ENCODE measurements at regions not wholly inside any gene's neighbourhood (a gene's known extent, or its start where the extent isn't known, plus 50 kb on each side); places are given as distances from the start of the nearest gene placed in this dataset.
"Not testable (repeated sequence)": the region's sequence is repeated elsewhere in the genome, so short reads cannot be mapped to it uniquely, and the experiment has no call there.

- H3K4me3 Mint-ChIP-seq = no peak overlapping the region
- no peak overlapping the region for H3K27ac Mint-ChIP-seq
- H3K36me3 Mint-ChIP-seq = no peaks in the 10 kb centered on the region
- H3K9me3 Mint-ChIP-seq = no peaks in the 10 kb centered on the region
- no peaks in the 10 kb centered on the region for H3K4me1 Mint-ChIP-seq (ENCODE audit: unreplicated experiment)
- DNase-seq (ENCODE audit: extremely low spot score, unreplicated experiment) = no peak
- no peak for TF ChIP-seq CTCF (conservative IDR thresholded peaks at IDR 0.05)
- H3K27me3 Mint-ChIP-seq = no peaks in the 10 kb centered on the region
Measured at GRCh38 chr6:95743591-95743990, 166.3 kb downstream of the MANEA start.

- H3K4me1 Mint-ChIP-seq (ENCODE audit: unreplicated experiment); H3K36me3 Mint-ChIP-seq; H3K9me3 Mint-ChIP-seq; H3K27me3 Mint-ChIP-seq; DNase-seq (ENCODE audit: extremely low spot score, unreplicated experiment): not testable (repeated sequence)
- Mint-ChIP-seq H3K4me3 (peak overlapping the region; percentile 76), H3K27ac (peak overlapping the region; percentile 68)
Measured at GRCh38 chr6:95758236-95759069, 181.1 kb downstream of the MANEA start.

- H3K4me3 Mint-ChIP-seq = no peak overlapping the region
- no peaks in the 10 kb centered on the region for H3K4me1 Mint-ChIP-seq (ENCODE audit: unreplicated experiment)
- no peak for TF ChIP-seq CTCF (conservative IDR thresholded peaks at IDR 0.05)
- DNase-seq (ENCODE audit: extremely low spot score, unreplicated experiment) = no peak
- H3K27ac Mint-ChIP-seq = no peak overlapping the region
- no peaks in the 10 kb centered on the region for H3K27me3 Mint-ChIP-seq
- H3K9me3 Mint-ChIP-seq = no peaks in the 10 kb centered on the region
- no peaks in the 10 kb centered on the region for H3K36me3 Mint-ChIP-seq
Measured at GRCh38 chr6:95767897-95768463, 190.6 kb downstream of the MANEA start.

GRCh38 chr6:95768539-95768938, 191.2 kb downstream of the MANEA start:
- Mint-ChIP-seq H3K27ac (no peak overlapping the region), H3K36me3 (no peaks in the 10 kb centered on the region), H3K9me3 (no peaks in the 10 kb centered on the region), H3K27me3 (no peaks in the 10 kb centered on the region), H3K4me1 (ENCODE audit: unreplicated experiment) (no peaks in the 10 kb centered on the region), H3K4me3 (no peak overlapping the region)
- TF ChIP-seq CTCF (conservative IDR thresholded peaks at IDR 0.05) = no peak
- DNase-seq (ENCODE audit: extremely low spot score, unreplicated experiment) = no peak

GRCh38 chr6:95777338-95777737, 200.0 kb downstream of the MANEA start:
- Mint-ChIP-seq H3K9me3 (peaks cover 4% of the 10 kb centered on the region), H3K27me3 (no peaks in the 10 kb centered on the region), H3K27ac (no peak overlapping the region), H3K4me3 (no peak overlapping the region), H3K36me3 (no peaks in the 10 kb centered on the region), H3K4me1 (ENCODE audit: unreplicated experiment) (no peaks in the 10 kb centered on the region)
- TF ChIP-seq CTCF (conservative IDR thresholded peaks at IDR 0.05) = no peak
- DNase-seq (ENCODE audit: extremely low spot score, unreplicated experiment) = no peak

GRCh38 chr6:95780037-95780436, 202.7 kb downstream of the MANEA start:
- H3K9me3 Mint-ChIP-seq = peaks cover 4% of the 10 kb centered on the region
- no peak overlapping the region for H3K27ac Mint-ChIP-seq
- DNase-seq (ENCODE audit: extremely low spot score, unreplicated experiment) = no peak
- no peaks in the 10 kb centered on the region for H3K27me3 Mint-ChIP-seq
- no peak for TF ChIP-seq CTCF (conservative IDR thresholded peaks at IDR 0.05)
- no peaks in the 10 kb centered on the region for H3K36me3 Mint-ChIP-seq
- no peaks in the 10 kb centered on the region for H3K4me1 Mint-ChIP-seq (ENCODE audit: unreplicated experiment)
- no peak overlapping the region for H3K4me3 Mint-ChIP-seq
